Neural progenitor cell (in vitro differentiated cells): ENCODE measurements at regions not wholly inside any gene's neighbourhood (a gene's known extent, or its start where the extent isn't known, plus 50 kb on each side); places are given as distances from the start of the nearest gene placed in this dataset.

Experiments
- DNase-seq: peaks from one replicate; pipeline ENCODE4 v3.0.0-alpha.2; 2016; ENCODE audit warnings: low spot score
- H2AFZ ChIP-seq: fragments of 200-600 bp; sonication (generic); replicated peaks from 2 replicates; pipeline ENCODE4 v1.6.1; 2016; ENCODE audit warnings: antibody characterized with exemption
- H3F3A ChIP-seq: fragments of 200-600 bp; sonication (generic); 2 replicates; pipeline ENCODE4 v1.6.1; 2016; ENCODE audit warnings: antibody characterized with exemption, low read depth
- H3K27ac ChIP-seq: fragments of 200-600 bp; sonication (generic); 2 replicates; pipeline ENCODE4 v1.5.1; 2016; ENCODE audit warnings: mild to moderate bottlenecking
- H3K27me3 ChIP-seq: fragments of 200-600 bp; sonication (generic); 2 replicates; pipeline ENCODE4 v1.6.1; 2016; ENCODE audit warnings: mild to moderate bottlenecking, moderate library complexity
- H3K36me3 ChIP-seq: fragments of 200-600 bp; sonication (generic); 2 replicates; pipeline ENCODE4 v1.5.1; 2016
- H3K4me1 ChIP-seq: fragments of 200-600 bp; sonication (generic); 2 replicates; pipeline ENCODE4 v1.6.1; 2016; ENCODE audit warnings: mixed run types
- H3K4me2 ChIP-seq: fragments of 200-600 bp; sonication (generic); 2 replicates; pipeline ENCODE4 v1.6.1; 2016
- H3K4me3 ChIP-seq: fragments of 200-600 bp; sonication (generic); 2 replicates; pipeline ENCODE4 v1.5.1; 2016
- H3K79me2 ChIP-seq: fragments of 200-600 bp; sonication (generic); 2 replicates; pipeline ENCODE4 v1.6.1; 2016; ENCODE audit warnings: low read depth
- H3K9ac ChIP-seq: fragments of 200-600 bp; sonication (generic); 2 replicates; pipeline ENCODE4 v1.6.1; 2016
- H3K9me3 ChIP-seq: fragments of 200-600 bp; sonication (generic); 2 replicates; pipeline ENCODE4 v1.5.1; 2016; ENCODE audit warnings: low read depth
- H4K20me1 ChIP-seq: fragments of 200-600 bp; sonication (generic); 2 replicates; pipeline ENCODE4 v1.6.1; 2016; ENCODE audit warnings: low read depth
- H3K27ac Mint-ChIP-seq: 3 replicates; pipeline ENCODE4 v1.8.0; 2021; ENCODE audit warnings: mixed read lengths
- H3K27me3 Mint-ChIP-seq: 2 replicates; pipeline ENCODE4 v1.8.0; 2022; ENCODE audit warnings: low read depth, mild to moderate bottlenecking, inconsistent platforms, moderate library complexity, mixed read lengths; ENCODE audit not compliant: insufficient read depth
- H3K36me3 Mint-ChIP-seq: 3 replicates; pipeline ENCODE4 v1.8.0; 2021; ENCODE audit warnings: mixed read lengths
- H3K4me1 Mint-ChIP-seq: 3 replicates; pipeline ENCODE4 v1.8.0; 2021; ENCODE audit warnings: mixed read lengths
- H3K4me3 Mint-ChIP-seq: 3 replicates; pipeline ENCODE4 v1.8.0; 2021; ENCODE audit warnings: mild to moderate bottlenecking, moderate library complexity, mixed read lengths
- H3K9me3 Mint-ChIP-seq: 3 replicates; pipeline ENCODE4 v1.8.0; 2020; ENCODE audit warnings: mixed read lengths
- EZH2 ChIP-seq: fragments of 200-600 bp; sonication (generic); IDR thresholded peaks from 2 replicates; pipeline ENCODE4 v1.6.1; 2017; ENCODE audit warnings: antibody characterized with exemption, mild to moderate bottlenecking, moderate library complexity
- EZH2phosphoT487 ChIP-seq: fragments of 200-600 bp; sonication (generic); IDR thresholded peaks from 2 replicates; pipeline ENCODE4 v1.6.1; 2017; ENCODE audit warnings: antibody characterized with exemption
- TF ChIP-seq, protein P1 (sequence below): fragments of 200-600 bp; sonication (generic); IDR thresholded peaks from 2 replicates; pipeline ENCODE4 v1.5.1; 2017; ENCODE audit warnings: antibody characterized with exemption, mild to moderate bottlenecking

GRCh38 chr10:4347397-4347796, 478.6 kb upstream of the AKR1E2 start:
- no peaks in the 10 kb centered on the region for H3K36me3 Mint-ChIP-seq

GRCh38 chr10:4345877-4346646, 479.9 kb upstream of the AKR1E2 start:
- no peak overlapping the region for H3K4me2 ChIP-seq
- Mint-ChIP-seq H3K27me3 (no peaks in the 10 kb centered on the region), H3K9me3 (peaks cover 3% of the 10 kb centered on the region), H3K4me3 (no peak overlapping the region), H3K4me1 (peaks cover 27% of the 10 kb centered on the region), H3K27ac (no peak overlapping the region), H3K36me3 (no peaks in the 10 kb centered on the region)
- H3K36me3 ChIP-seq: no peaks in the 10 kb centered on the region
- TF ChIP-seq EZH2: no peak
- TF ChIP-seq EZH2phosphoT487: no peak
- TF ChIP-seq, protein P1, sequence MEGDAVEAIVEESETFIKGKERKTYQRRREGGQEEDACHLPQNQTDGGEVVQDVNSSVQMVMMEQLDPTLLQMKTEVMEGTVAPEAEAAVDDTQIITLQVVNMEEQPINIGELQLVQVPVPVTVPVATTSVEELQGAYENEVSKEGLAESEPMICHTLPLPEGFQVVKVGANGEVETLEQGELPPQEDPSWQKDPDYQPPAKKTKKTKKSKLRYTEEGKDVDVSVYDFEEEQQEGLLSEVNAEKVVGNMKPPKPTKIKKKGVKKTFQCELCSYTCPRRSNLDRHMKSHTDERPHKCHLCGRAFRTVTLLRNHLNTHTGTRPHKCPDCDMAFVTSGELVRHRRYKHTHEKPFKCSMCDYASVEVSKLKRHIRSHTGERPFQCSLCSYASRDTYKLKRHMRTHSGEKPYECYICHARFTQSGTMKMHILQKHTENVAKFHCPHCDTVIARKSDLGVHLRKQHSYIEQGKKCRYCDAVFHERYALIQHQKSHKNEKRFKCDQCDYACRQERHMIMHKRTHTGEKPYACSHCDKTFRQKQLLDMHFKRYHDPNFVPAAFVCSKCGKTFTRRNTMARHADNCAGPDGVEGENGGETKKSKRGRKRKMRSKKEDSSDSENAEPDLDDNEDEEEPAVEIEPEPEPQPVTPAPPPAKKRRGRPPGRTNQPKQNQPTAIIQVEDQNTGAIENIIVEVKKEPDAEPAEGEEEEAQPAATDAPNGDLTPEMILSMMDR: no peak
- H3K79me2 ChIP-seq: no peaks in the 10 kb centered on the region
- no peak overlapping the region for H3K27ac ChIP-seq
- no peaks in the 10 kb centered on the region for H3K9me3 ChIP-seq
- no peaks in the 10 kb centered on the region for H3F3A ChIP-seq
- peaks cover 5% of the 10 kb centered on the region for H3K4me1 ChIP-seq
- H3K4me3 ChIP-seq: no peak overlapping the region
- H3K27me3 ChIP-seq: no peaks in the 10 kb centered on the region
- no peak overlapping the region for H3K9ac ChIP-seq
- H4K20me1 ChIP-seq: no peaks in the 10 kb centered on the region
- DNase-seq: no peak
- peak overlapping the region; percentile 90 for H2AFZ ChIP-seq

More at GRCh38 chr10:4347397-4347796, 478.6 kb upstream of the AKR1E2 start:
- H2AFZ ChIP-seq: no peak overlapping the region
- no peak overlapping the region for H3K4me3 Mint-ChIP-seq
- H3K4me2 ChIP-seq: no peak overlapping the region
- no peaks in the 10 kb centered on the region for H3K36me3 ChIP-seq
- no peak overlapping the region for H3K9ac ChIP-seq
- TF ChIP-seq EZH2phosphoT487: no peak
- TF ChIP-seq EZH2: no peak
- TF ChIP-seq, protein P1: no peak
- H3K79me2 ChIP-seq: no peaks in the 10 kb centered on the region
- no peak overlapping the region for H3K27ac Mint-ChIP-seq
- no peaks in the 10 kb centered on the region for H3K9me3 ChIP-seq
- no peaks in the 10 kb centered on the region for H3K27me3 Mint-ChIP-seq
- peaks cover 5% of the 10 kb centered on the region for H3K4me1 ChIP-seq
- no peaks in the 10 kb centered on the region for H3K27me3 ChIP-seq
- no peak for DNase-seq
- no peak overlapping the region for H3K4me3 ChIP-seq
- peaks cover 28% of the 10 kb centered on the region for H3K4me1 Mint-ChIP-seq
- H3F3A ChIP-seq: no peaks in the 10 kb centered on the region
- H4K20me1 ChIP-seq: no peaks in the 10 kb centered on the region
- H3K9me3 Mint-ChIP-seq: peaks cover 3% of the 10 kb centered on the region
- no peak overlapping the region for H3K27ac ChIP-seq

DNA sequence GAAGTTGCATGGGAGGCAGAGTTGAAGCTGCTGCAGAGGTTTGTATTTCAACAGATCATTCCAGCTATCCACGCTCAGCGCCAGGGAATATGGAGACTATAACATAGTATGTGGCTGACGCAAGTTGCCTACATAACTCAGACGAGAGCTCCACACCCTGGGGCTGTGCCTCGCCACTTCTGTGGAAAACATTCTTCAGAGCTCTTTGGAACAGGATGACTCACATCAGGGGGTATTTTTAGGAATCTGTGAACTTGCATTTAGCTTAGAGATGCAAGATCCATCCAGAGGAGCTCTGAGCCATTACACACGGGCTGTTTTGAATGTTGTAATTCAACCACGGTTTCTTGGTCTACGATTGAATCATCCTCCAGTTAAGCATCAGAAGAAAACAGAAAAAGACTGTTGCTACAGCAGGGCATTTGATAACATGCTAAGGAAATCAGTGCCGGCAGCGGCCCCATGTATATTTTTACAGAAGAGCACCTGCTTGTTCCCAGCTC, 481.5 kb upstream of the AKR1E2 start:
- H2AFZ ChIP-seq: no peak overlapping the region
- Mint-ChIP-seq H3K36me3 (no peaks in the 10 kb centered on the region), H3K4me3 (no peak overlapping the region), H3K4me1 (peaks cover 27% of the 10 kb centered on the region), H3K9me3 (peaks cover 3% of the 10 kb centered on the region), H3K27ac (no peak overlapping the region), H3K27me3 (no peaks in the 10 kb centered on the region)
- no peak overlapping the region for H3K27ac ChIP-seq
- H3K9ac ChIP-seq: no peak overlapping the region
- TF ChIP-seq EZH2 (no peak), EZH2phosphoT487 (no peak)
- TF ChIP-seq, protein P1: no peak
- H3K4me3 ChIP-seq: no peak overlapping the region
- H3K4me1 ChIP-seq: peaks cover 5% of the 10 kb centered on the region
- no peak for DNase-seq
- H3K27me3 ChIP-seq: no peaks in the 10 kb centered on the region
- no peaks in the 10 kb centered on the region for H3K36me3 ChIP-seq
- H4K20me1 ChIP-seq: no peaks in the 10 kb centered on the region
- H3K9me3 ChIP-seq: no peaks in the 10 kb centered on the region
- H3K4me2 ChIP-seq: no peak overlapping the region
- no peaks in the 10 kb centered on the region for H3F3A ChIP-seq
- no peaks in the 10 kb centered on the region for H3K79me2 ChIP-seq
